DMS153 (cell line): ENCODE measurements at regions not wholly inside any gene's neighbourhood (a gene's known extent, or its start where the extent isn't known, plus 50 kb on each side); places are given as distances from the start of the nearest gene placed in this dataset.

ENCODE experiments used
- DNase-seq: peaks from one replicate; lab custom pipeline; 2025; lab: John Stamatoyannopoulos, UW

DNA sequence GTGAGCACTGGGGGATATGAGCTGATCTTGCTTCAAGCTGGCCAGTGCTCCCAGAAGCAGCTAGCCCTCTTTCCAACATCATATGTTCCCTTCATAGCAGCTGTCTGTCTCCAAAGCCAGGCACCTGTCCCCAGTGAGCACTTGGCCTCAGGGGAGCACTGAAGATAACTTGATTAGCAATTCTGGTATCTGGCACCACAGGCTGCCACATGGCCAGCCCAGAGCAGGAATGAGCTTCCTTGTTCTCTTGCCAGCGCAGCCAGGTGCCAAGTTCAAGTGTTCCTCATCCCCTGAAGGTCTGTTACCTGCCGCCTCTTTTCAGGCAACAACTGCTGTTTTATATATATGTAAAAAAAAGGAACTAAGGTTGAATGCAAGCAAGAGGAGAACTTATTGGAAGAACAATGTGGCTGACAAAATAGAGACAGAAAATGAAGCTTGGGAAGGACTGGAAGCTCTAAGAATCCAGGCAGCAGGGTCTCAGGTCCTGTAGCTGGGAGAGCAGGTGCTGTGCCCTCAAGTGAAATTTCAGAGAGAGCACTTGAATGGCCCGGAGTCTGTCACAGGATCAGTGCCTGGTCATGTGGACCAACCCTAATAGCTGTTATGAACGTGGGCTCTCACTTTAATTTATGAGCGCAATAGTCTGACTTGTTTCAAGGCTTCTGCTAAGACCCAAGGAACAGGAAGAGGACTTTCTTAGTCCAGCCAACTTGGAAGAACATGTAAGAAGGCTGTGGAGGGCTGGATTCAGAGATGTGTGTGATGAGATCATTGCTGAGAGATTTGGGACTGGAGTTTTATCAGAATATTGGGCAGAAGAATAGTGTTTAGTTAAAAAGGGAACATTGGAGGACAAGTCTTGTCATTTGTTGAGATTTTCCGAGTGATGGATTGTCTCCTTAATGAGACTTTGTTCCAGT is 267.2 kb downstream of the GLRX3 start:
- peak; percentile 82 for DNase-seq

GRCh38 chr10:130404476-130405055 is 268.4 kb downstream of the GLRX3 start:
- DNase-seq = no peak

GRCh38 chr10:130407052-130407451 is 270.9 kb downstream of the GLRX3 start:
- DNase-seq = no peak

GRCh38 chr10:130409331-130409730 is 273.1 kb downstream of the GLRX3 start:
- no peak for DNase-seq

DNA sequence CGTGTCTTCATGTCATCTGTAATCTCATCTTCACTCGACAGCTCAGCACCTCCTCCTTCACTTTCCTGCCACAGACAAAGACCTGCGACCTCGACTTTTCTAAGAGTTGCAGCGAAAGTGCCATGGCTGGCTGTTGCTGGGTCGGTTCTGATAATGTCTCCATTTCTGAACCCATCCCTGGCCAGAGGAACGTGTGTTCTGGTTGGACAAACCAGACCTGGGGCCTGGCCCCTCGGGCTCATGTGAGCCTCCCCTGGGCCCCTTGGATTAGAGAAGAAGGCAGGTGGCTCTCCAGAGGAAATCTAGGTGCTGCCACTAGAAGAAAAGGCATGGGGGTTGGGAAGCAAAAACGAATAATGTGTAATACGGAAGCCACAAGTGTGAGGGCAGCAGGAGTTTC is 273.7 kb downstream of the GLRX3 start:
- DNase-seq = no peak

- DNase-seq = peak; percentile 28
Observed at GRCh38 chr10:130411496-130412085, 275.4 kb downstream of the GLRX3 start.

DNA sequence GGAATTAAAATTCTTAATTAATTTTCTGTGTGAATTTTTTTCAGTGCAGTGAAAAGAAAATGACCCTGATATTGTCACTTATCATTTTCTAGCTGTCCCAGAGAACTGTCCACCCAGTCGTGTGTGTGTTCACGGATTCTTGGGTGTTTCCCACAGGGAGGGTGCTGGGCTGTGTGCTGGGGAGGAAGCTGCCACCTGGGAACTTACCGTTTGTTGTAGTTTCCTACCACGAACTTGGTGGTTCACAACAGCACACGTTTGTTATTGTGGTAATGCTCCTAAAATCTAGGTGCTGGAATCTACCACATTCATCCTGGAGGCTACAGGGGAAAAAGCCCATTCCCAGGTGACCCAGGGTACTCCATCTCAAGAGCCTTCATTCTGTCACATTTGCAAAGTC is 276.1 kb downstream of the GLRX3 start:
- no peak for DNase-seq

- DNase-seq = no peak
Observed at GRCh38 chr10:130416334-130417150, 280.4 kb downstream of the GLRX3 start.

DNA sequence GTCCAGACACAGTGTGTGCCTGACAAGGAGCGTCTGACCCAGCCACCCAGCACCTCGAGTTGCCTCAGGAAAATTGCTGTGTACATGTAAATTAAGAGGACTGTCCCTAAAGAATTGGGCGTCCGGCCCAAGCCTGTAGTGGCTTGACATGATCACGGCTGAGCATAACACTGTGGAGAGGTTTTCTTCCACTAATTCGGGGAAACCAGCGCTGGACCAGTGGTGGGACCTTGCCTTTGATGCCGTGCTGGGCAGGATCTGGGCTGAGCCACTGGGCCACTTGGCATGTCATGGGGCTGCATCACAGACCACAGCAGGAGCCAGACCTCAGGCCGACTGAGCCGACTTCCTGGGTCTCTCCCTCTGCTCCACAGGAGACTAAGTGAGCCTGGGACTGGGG is 282.5 kb downstream of the GLRX3 start:
- DNase-seq = no peak

DNA sequence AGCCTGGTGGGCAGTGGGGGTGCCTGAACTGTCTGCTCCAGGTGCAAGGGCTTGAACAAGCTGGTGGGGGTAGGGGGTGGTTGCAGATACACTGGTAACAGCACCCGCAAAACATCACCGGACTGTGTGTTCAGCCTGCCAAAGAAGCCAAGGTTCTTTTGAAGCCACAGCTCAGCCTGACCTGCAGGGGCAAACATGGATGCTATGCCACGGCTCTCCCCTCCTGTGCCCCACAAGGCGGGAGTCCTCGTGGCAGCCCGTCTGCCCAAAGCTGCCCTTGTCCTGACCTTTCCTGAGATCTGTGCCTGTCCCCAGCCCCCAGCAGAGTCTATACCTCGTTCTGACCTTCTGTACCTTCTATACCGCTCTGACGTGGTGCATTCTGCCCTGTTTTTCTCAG is 285.7 kb downstream of the GLRX3 start:
- DNase-seq = no peak

DNA sequence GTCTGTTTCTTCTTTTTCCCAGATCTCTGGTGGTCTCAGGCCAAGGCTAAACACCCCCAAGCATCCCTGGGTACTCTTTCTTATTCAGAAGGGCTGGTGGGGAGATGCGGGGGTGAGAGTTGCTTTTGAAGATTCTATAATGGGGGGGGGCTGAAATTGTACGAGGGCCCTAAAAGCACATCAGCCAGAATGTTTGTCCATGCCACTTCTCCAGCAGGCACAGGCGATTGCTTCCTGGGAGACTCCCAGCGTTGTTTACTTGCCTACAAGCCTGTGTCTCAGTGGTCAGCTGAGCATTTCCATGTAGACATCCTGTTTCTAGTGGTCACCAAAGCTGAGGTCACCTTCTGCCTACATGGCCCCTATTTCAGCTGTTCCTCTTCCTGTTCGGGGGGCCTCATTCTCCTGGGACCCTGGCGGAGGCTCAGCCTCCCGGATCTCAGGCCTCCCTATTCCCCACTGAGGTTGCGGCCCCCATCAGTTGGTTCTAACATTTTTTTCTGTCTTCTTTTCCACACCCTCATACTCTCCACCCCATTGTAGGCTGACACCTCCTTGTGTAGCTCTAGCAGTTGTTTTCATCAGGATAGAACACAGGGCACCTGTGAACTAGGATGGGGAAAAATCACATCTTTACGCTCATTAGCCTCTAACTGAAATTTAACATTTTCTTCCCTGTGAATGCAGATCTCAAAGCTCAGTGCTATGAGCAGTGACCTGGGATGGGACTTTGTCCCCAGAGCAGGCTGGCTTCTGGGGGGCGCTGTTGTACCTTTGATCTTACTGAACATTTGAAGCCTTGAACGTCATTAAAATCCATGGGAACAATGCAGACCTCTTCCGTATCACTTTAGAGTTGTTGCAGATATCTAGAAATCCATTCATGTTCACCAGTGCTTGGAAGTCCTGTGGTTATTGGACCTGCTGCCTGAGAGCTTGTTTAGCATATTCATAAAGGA is 286.5 kb downstream of the GLRX3 start:
- no peak for DNase-seq

DNA sequence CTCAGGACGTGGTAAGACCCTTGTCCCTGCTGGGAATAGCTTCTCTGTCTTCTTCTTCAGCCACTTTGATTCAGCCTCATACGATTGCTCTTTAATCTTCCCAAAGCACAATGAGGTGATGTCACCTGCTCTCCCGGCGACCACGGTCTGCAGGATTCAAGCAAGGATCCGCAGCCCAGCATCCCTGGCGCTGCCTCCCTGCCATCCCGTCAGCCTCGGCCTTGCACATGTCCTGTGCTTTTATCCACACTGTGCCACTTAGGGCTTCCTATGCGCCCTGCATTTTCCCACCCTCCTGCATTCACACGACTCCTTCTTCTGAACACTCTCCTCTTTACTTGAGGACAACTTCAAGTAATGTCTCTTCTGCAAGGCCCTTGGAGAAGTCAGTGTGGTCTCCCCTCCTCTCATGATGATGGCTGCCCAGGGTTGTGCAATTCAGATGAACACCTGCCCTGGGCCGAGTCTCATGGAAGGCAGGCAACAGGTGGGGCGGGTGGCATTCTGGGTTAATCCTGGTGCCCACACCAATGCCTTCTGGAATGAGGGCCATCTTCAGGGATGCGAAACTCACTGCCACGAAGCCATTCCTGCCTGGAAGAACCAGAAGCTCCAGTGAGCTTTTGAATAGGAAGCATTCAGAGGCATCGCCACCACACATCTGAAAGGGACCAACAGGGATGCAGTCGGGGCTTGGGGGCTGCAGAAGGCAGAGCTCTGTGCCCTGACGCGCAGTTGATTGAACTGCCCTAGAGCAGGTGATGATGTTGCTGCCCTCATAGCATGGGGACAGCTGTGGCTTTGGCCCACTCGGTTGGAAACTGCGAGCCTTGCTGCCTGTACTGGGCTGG is 287.5 kb downstream of the GLRX3 start:
- DNase-seq = no peak

DNA sequence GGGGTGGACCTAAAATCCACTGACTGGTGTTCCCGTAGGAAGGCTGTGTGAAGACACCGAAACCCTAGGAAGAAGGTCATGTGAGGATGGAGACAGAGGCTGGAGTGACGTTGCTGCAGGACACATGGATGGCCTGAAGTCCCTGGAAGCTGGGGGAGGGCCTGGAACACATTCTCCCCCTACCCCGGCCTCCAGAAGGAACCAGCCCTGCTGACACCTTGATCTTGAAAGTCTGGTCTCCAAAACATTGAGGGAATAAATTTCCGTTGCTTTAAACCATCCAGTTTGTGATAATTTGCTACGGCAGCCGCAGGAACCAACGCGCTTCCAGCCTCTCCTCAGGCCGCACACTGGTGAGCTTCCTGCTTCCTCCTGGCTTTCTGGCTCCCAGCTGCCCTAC is 288.2 kb downstream of the GLRX3 start:
- no peak for DNase-seq

- DNase-seq = no peak
Observed at GRCh38 chr10:130425169-130425568, 289.0 kb downstream of the GLRX3 start.

DNA sequence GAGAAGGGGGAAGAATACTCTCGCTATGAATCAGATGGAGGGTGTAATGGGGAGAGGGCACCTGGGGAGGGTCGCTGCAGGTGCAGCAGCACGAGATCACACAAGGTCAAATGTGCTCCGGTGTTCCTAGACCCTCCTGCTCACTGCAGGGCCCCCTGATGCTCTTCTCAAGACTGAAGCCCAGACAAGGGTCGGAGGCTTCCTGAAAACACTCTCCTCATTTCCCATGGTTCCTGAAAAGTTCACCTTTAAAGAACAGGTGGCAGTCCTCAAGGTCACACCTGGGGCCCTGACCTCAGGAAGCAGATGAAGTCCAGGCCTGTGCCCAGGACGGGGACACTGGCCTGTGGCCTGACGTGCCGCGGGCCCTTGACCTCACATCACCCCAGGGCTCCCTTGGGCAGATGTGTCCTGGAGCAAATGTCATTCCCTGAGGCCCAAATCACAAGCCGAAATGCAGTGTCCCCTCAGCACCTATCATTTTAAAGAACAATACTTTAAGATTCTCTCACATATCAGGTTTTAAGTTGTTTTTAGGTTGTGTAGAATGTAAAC is 289.8 kb downstream of the GLRX3 start:
- DNase-seq = no peak

- DNase-seq = no peak
Observed at GRCh38 chr10:130427216-130427722, 291.1 kb downstream of the GLRX3 start.

DNA sequence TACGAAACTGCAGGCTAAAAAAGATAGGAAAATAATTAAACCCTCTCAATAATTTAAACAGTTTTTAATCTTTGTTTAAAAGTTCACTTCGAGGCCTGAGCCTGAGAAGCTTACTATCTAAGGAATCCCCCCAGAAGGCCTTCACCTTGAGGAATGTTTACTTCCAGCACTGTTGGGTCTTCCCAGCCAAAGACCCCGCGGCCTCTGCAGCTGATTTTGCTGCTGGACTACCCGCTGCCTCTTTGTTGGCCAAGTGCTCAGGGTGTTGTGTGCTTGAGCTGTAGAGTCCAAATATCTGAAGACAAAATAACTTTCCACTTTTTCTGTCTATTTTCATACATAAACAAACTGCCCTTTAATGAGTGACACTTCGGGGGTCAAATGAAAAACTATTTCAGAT is 292.7 kb downstream of the GLRX3 start:
- no peak for DNase-seq

- DNase-seq = no peak
Observed at GRCh38 chr10:130429809-130430208, 293.6 kb downstream of the GLRX3 start.

DNA sequence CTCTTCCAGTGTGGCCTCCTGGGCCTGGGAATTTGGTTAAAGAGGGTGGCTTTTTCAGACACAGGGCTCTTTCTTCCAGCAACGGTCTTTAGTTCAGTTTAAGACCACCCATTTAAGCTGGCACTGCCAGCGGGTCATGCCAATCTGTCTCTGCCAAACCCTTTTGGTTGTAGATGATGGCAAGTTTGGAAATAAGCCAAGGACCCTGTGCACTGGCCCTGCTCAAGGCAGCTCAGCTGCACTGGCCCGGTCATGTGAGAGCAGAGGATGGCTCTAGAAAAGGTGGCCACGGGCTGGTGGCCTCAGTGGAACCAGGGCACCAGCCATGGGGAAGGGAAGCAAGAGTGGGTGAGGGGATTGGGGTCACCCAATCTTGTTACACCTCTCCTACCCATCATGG is 294.1 kb downstream of the GLRX3 start:
- DNase-seq = no peak
